AG04450 (cell line): ENCODE measurements at regions not wholly inside any gene's neighbourhood (a gene's known extent, or its start where the extent isn't known, plus 50 kb on each side); places are given as distances from the start of the nearest gene placed in this dataset. TPM values are rescaled to one million over a fixed set of nuclear protein-coding genes. Genes with fewer than 3 reads are reported as not detected.

Experiments used
- CTCF ChIA-PET: fragments of 300-600, 350-600 bp; formaldehyde crosslinking; extraction: SDS; loops from one replicate; lab custom pipeline; 2022; ENCODE audit warnings: antibody characterized with exemption, inconsistent platforms; lab: Charles Lee
- POLR2A ChIA-PET: fragments of 350-600 bp; formaldehyde crosslinking; extraction: SDS; loops from one replicate; lab custom pipeline; 2021; ENCODE audit warnings: antibody characterized with exemption, inconsistent platforms; lab: Yijun Ruan, JAX
- DNase-seq: peaks from one replicate; pipeline ENCODE4 v3.0.0-alpha.2; 2011; ENCODE audit warnings: low read depth, low spot score
- H3K27ac ChIP-seq: one replicate; pipeline ENCODE4 v1.5.1; 2012; ENCODE audit warnings: low read depth, low read length, control low read depth
- H3K27me3 ChIP-seq: one replicate; pipeline ENCODE4 v1.6.0; 2012; ENCODE audit warnings: low read length; ENCODE audit not compliant: control insufficient read depth, insufficient read depth
- H3K4me3 ChIP-seq: 2 replicates; pipeline ENCODE4 v1.5.1; 2011; ENCODE audit warnings: mild to moderate bottlenecking, low read depth, low read length, control low read depth
- H3K9me3 ChIP-seq: 2 replicates; pipeline ENCODE4 v1.5.1; 2012; ENCODE audit warnings: low read length; ENCODE audit not compliant: control insufficient read depth, insufficient read depth
- CTCF ChIP-seq: IDR thresholded peaks from 2 replicates; pipeline ENCODE4 v1.5.1; 2011; ENCODE audit warnings: low read depth, low read length, control low read depth, inconsistent platforms
- small RNA-seq: library from RNA; depleted of rRNA; stranded (forward); fragments of <200 nt; gene quantifications from one replicate; pipeline ENCODE3, GENCODE V24; 2012; ENCODE audit warnings: low read depth; ENCODE audit not compliant: insufficient read length

GRCh38 chr9:96020792-96021550 lies 145.5 kb downstream of the ERCC6L2 start:
- no peak overlapping the region for H3K27ac ChIP-seq
- no peak for DNase-seq
- H3K9me3 ChIP-seq: peaks cover 2% of the 10 kb centered on the region; the same call in 1 of the 2 replicates
- ChIA-PET POLR2A (no interaction called here), CTCF (no interaction called here)
- peak overlapping the region; percentile 54 for H3K4me3 ChIP-seq
- H3K27me3 ChIP-seq: peaks cover 57% of the 10 kb centered on the region
- TF ChIP-seq CTCF: no peak

- DNase-seq: no peak
- peak overlapping the region; percentile 54 for H3K4me3 ChIP-seq
- no peak overlapping the region for H3K27ac ChIP-seq
- peaks cover 52% of the 10 kb centered on the region for H3K27me3 ChIP-seq
- TF ChIP-seq CTCF: no peak
- CTCF ChIA-PET: no interaction called here
- no peaks in the 10 kb centered on the region; the same call in 1 of the 2 replicates for H3K9me3 ChIP-seq
- POLR2A ChIA-PET: no interaction called here
Measured at GRCh38 chr9:96020300-96020791, 144.9 kb downstream of the ERCC6L2 start.

Small RNA genes lying in the stretch of these regions (small RNA-seq; reads per million reads assigned to genes)
- gene RF00019: not detected
